ENCODE measurements at regions not wholly inside any gene's neighbourhood (a gene's known extent, or its start where the extent isn't known, plus 50 kb on each side); places are given as distances from the start of the nearest gene placed in this dataset.

GRCh38 chr21:27400045-27400444 lies 433.2 kb upstream of the ADAMTS5 start:
- no peak for DNase-seq (ENCODE audit: low read depth, low spot score)
- H3K27me3 ChIP-seq (ENCODE audit: control insufficient read depth, insufficient read depth, low read length): no peaks in the 10 kb centered on the region
- no peaks in the 10 kb centered on the region for H3K9me3 ChIP-seq (ENCODE audit: control insufficient read depth, insufficient read depth, low read length)
- no peak overlapping the region for H3K27ac ChIP-seq (ENCODE audit: low read depth, low read length)
- ChIA-PET CTCF (no interaction called here), POLR2A (no interaction called here)
- TF ChIP-seq CTCF (IDR thresholded peaks at IDR 0.05; ENCODE audit: low read depth, low read length): no peak
- no peak overlapping the region for H3K4me3 ChIP-seq (ENCODE audit: low read depth, low read length)

- H3K9me3 ChIP-seq (ENCODE audit: control insufficient read depth, insufficient read depth, low read length): no peaks in the 10 kb centered on the region
- no peaks in the 10 kb centered on the region for H3K27me3 ChIP-seq (ENCODE audit: control insufficient read depth, insufficient read depth, low read length)
- ChIA-PET CTCF (no interaction called here), POLR2A (no interaction called here)
- no peak for DNase-seq (ENCODE audit: low read depth, low spot score)
- no peak for TF ChIP-seq CTCF (IDR thresholded peaks at IDR 0.05; ENCODE audit: low read depth, low read length)
- no peak overlapping the region for H3K27ac ChIP-seq (ENCODE audit: low read depth, low read length)
- H3K4me3 ChIP-seq (ENCODE audit: low read depth, low read length): no peak overlapping the region
These were observed 430.7 kb upstream of the ADAMTS5 start for GRCh38 chr21:27397578-27397977.

GRCh38 chr21:27393726-27394125 lies 426.8 kb upstream of the ADAMTS5 start:
- no peaks in the 10 kb centered on the region for H3K27me3 ChIP-seq (ENCODE audit: control insufficient read depth, insufficient read depth, low read length)
- no peak for DNase-seq (ENCODE audit: low read depth, low spot score)
- TF ChIP-seq CTCF (IDR thresholded peaks at IDR 0.05; ENCODE audit: low read depth, low read length): no peak
- H3K9me3 ChIP-seq (ENCODE audit: control insufficient read depth, insufficient read depth, low read length): no peaks in the 10 kb centered on the region
- CTCF ChIA-PET: no interaction called here
- H3K27ac ChIP-seq (ENCODE audit: low read depth, low read length): no peak overlapping the region
- H3K4me3 ChIP-seq (ENCODE audit: low read depth, low read length): no peak overlapping the region
- POLR2A ChIA-PET: no interaction called here

- H3K4me3 ChIP-seq (ENCODE audit: low read depth, low read length): no peak overlapping the region
- ChIA-PET POLR2A (no interaction called here), CTCF (no interaction called here)
- no peak for TF ChIP-seq CTCF (IDR thresholded peaks at IDR 0.05; ENCODE audit: low read depth, low read length)
- H3K9me3 ChIP-seq (ENCODE audit: control insufficient read depth, insufficient read depth, low read length): no peaks in the 10 kb centered on the region
- H3K27me3 ChIP-seq (ENCODE audit: control insufficient read depth, insufficient read depth, low read length): no peaks in the 10 kb centered on the region
- H3K27ac ChIP-seq (ENCODE audit: low read depth, low read length): no peak overlapping the region
- no peak for DNase-seq (ENCODE audit: low read depth, low spot score)
These were observed 425.1 kb upstream of the ADAMTS5 start for GRCh38 chr21:27391990-27392389.

GRCh38 chr21:27390384-27390783 lies 423.5 kb upstream of the ADAMTS5 start:
- POLR2A ChIA-PET: interaction anchor here (0.7 kb wide), 1 partner anchor 36 kb away, joined by 3 read pairs; no protein-coding TSS in a partner anchor

More at GRCh38 chr21:27390384-27390783, 423.5 kb upstream of the ADAMTS5 start:
- CTCF ChIA-PET: no interaction called here
- H3K27me3 ChIP-seq (ENCODE audit: control insufficient read depth, insufficient read depth, low read length): no peaks in the 10 kb centered on the region
- no peaks in the 10 kb centered on the region; the same call in 1 of the 2 replicates for H3K9me3 ChIP-seq (ENCODE audit: control insufficient read depth, insufficient read depth, low read length)
- no peak overlapping the region for H3K27ac ChIP-seq (ENCODE audit: low read depth, low read length)
- no peak overlapping the region for H3K4me3 ChIP-seq (ENCODE audit: low read depth, low read length)
- no peak for TF ChIP-seq CTCF (IDR thresholded peaks at IDR 0.05; ENCODE audit: low read depth, low read length)
- DNase-seq (ENCODE audit: low read depth, low spot score): no peak
